AML-193 (cell line): ENCODE measurements at regions not wholly inside any gene's neighbourhood (a gene's known extent, or its start where the extent isn't known, plus 50 kb on each side); places are given as distances from the start of the nearest gene placed in this dataset.

Source experiments
- DNase-seq, 2 experiments: peaks; one replicate each; lab custom pipeline; 2025; lab: John Stamatoyannopoulos, UW

- DNase-seq = no peak
Measured at GRCh38 chr11:26244207-26244606, 87.7 kb upstream of the ANO3 start.

GRCh38 chr11:26245046-26245445, 86.9 kb upstream of the ANO3 start:
- no peak for DNase-seq

GRCh38 chr11:26247340-26247739, 84.6 kb upstream of the ANO3 start:
- DNase-seq = no peak

- no peak for DNase-seq
Measured at GRCh38 chr11:26248661-26249060, 83.3 kb upstream of the ANO3 start.

GRCh38 chr11:26254378-26254777, 77.6 kb upstream of the ANO3 start:
- DNase-seq = no peak

GRCh38 chr11:26263769-26264168, 68.2 kb upstream of the ANO3 start:
- DNase-seq = no peak

GRCh38 chr11:26264266-26264665, 67.7 kb upstream of the ANO3 start:
- DNase-seq = no peak

GRCh38 chr11:26268980-26269660, 62.8 kb upstream of the ANO3 start:
- no peak for DNase-seq

- no peak for DNase-seq
Measured at GRCh38 chr11:26271666-26272065, 60.3 kb upstream of the ANO3 start.

GRCh38 chr11:26276798-26277424, 55.0 kb upstream of the ANO3 start:
- peak; percentile 26 to 46 for DNase-seq

- DNase-seq = no peak
Measured at GRCh38 chr11:26278354-26278753, 53.6 kb upstream of the ANO3 start.
